ENCODE measurements at regions not wholly inside any gene's neighbourhood (a gene's known extent, or its start where the extent isn't known, plus 50 kb on each side); places are given as distances from the start of the nearest gene placed in this dataset.
A peak's percentile ranks its signal among the peaks of the same experiment; 100 is the strongest.

DNA sequence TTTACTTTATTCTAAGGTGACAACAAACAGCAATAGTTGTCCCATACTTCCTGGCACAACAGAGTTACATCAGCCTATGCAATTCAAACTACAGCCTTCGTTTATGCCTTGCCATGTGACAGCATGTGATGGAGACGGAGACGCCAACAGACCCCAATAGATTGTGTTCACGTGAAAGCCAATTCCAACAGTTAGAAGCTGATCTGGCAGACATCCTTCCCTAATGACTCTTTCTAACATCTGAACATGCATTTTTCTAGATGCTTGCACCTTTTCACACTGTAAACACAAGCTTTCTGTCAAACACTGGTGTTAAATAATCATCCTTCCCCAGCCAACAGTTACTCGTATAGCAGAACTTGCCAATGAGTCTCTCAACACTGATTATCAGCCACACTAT lies 694.4 kb upstream of the ALCAM start:
- TF ChIP-seq CTCF (IDR thresholded peaks at IDR 0.05; ENCODE audit: low read depth, low read length), result no peak
- DNase-seq (ENCODE audit: low read depth in 2 of 2), result no peak
- H3K4me3 ChIP-seq (replicated peaks in 1 of 2; ENCODE audit: low read depth in 2 of 2, low read length in 2 of 2), result no peak overlapping the region

DNA sequence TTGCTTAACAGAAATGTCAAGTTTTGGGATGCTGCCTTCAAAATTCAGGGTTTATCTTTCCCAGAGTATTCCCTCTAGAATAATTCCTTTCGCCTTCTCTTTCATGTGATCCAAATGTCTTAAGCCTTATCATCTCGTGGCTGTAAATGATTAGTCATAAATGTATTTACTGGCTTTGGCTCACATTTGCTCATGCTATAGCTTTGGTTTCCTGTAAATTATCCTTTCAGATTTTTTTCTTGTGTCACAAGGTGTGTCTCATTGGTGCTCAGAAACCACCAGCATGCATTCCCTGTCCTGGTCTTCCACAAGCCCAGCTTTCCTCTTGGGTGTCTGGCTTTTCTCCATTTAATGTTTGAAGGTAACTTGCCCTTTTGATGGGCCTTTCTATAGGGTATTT lies 692.7 kb upstream of the ALCAM start:
- H3K4me3 ChIP-seq (replicated peaks in 1 of 2; ENCODE audit: low read depth in 2 of 2, low read length in 2 of 2), result no peak overlapping the region
- no peak for TF ChIP-seq CTCF (IDR thresholded peaks at IDR 0.05; ENCODE audit: low read depth, low read length)
- DNase-seq (ENCODE audit: low read depth in 2 of 2), result peak; percentile 44 to 50

- H3K4me3 ChIP-seq (replicated peaks in 1 of 2; ENCODE audit: low read depth in 2 of 2, low read length in 2 of 2), result no peak overlapping the region
- DNase-seq (ENCODE audit: low read depth in 2 of 2), result peak; percentile 6 to 25
- no peak for TF ChIP-seq CTCF (IDR thresholded peaks at IDR 0.05; ENCODE audit: low read depth, low read length)
Measured at GRCh38 chr3:104676241-104676640, 690.5 kb upstream of the ALCAM start.

DNA sequence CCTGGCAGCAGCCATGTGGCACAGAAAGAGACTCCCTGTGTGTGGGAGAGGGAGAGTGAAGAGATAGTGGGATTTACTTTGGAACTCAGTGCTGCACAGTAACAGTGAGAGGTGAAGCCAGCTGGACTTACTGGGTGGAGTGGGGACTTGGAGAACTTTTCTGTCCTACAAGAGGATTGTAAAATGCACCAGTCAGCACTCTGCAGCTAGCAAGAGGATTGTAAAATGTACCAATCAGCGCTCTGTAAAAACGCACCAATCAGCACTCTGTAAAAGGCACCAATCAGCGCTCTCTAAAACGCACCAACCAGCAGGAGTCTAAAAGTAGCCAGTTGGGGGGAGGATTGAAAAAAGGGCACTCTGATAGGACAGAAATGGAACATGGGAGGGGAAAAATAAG lies 688.8 kb upstream of the ALCAM start:
- TF ChIP-seq CTCF (IDR thresholded peaks at IDR 0.05; ENCODE audit: low read depth, low read length), result no peak
- no peak overlapping the region for H3K4me3 ChIP-seq (replicated peaks in 1 of 2; ENCODE audit: low read depth in 2 of 2, low read length in 2 of 2)
- no peak for DNase-seq (ENCODE audit: low read depth in 2 of 2)

DNA sequence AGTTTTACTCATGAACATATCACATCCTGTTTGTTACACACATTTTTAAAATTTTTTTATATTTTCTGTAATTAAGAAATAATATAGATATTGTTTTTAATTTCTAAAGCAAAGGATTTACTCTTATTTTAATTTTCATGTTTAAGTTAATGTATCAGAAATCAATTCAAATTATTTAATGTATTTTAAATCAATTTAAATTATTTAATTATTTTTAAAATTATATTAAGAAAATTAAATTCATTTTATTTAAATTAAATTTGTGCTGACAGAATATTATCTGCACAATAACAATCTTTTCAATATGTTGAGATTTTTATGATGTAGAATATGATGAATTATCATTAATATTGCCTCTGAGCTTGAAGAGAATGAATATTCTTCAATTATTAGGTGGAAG lies 681.2 kb upstream of the ALCAM start:
- no peak for TF ChIP-seq CTCF (IDR thresholded peaks at IDR 0.05; ENCODE audit: low read depth, low read length)
- no peak for DNase-seq (ENCODE audit: low read depth in 2 of 2)
- no peak overlapping the region for H3K4me3 ChIP-seq (replicated peaks in 1 of 2; ENCODE audit: low read depth in 2 of 2, low read length in 2 of 2)

DNA sequence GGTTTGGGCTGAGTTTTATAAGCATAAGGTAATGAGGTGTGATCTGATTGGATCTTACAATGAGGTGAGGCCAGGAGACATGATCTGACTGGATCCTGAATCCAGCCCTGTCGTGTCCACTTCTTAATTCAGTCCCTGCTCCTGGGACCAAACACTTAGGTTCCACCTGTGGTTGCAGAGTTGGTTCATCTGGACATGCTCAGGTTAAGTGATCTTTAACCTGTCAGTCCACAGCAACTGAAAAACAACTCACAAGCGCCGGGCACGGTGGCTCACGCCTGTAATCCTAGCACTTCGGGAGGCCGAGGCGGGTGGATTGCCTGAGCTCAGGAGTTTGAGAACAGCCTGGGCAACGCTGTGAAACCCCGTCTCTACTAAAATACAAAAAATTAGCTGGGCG lies 679.3 kb upstream of the ALCAM start:
- no peak for TF ChIP-seq CTCF (IDR thresholded peaks at IDR 0.05; ENCODE audit: low read depth, low read length)
- H3K4me3 ChIP-seq (replicated peaks in 1 of 2; ENCODE audit: low read depth in 2 of 2, low read length in 2 of 2), result no peak overlapping the region
- DNase-seq (ENCODE audit: low read depth in 2 of 2), result no peak

- DNase-seq (ENCODE audit: low read depth in 2 of 2), result no peak
- TF ChIP-seq CTCF (IDR thresholded peaks at IDR 0.05; ENCODE audit: low read depth, low read length), result no peak
- no peak overlapping the region for H3K4me3 ChIP-seq (replicated peaks in 1 of 2; ENCODE audit: low read depth in 2 of 2, low read length in 2 of 2)
Measured at GRCh38 chr3:104696470-104696869, 670.2 kb upstream of the ALCAM start.
